SK-N-MC (cell line): ENCODE measurements at regions not wholly inside any gene's neighbourhood (a gene's known extent, or its start where the extent isn't known, plus 50 kb on each side); places are given as distances from the start of the nearest gene placed in this dataset.

Source experiments
- DNase-seq: peaks from one replicate; pipeline ENCODE4 v3.0.0-alpha.2; 2011; ENCODE audit warnings: low read depth, low spot score
- H3K27ac ChIP-seq: fragments of 200-600 bp; sonication (generic); 2 replicates; pipeline ENCODE4 v1.5.1; 2016; ENCODE audit warnings: mixed run types
- H3K36me3 ChIP-seq: fragments of 200-600 bp; sonication (generic); 2 replicates; pipeline ENCODE4 v1.6.1; 2017; ENCODE audit warnings: antibody characterized with exemption, low read length, mixed read lengths; ENCODE audit not compliant: insufficient read depth
- H3K4me3 ChIP-seq: fragments of 200-600 bp; sonication (generic); 2 replicates; pipeline ENCODE4 v1.5.1; 2016
- H3K9ac ChIP-seq: fragments of 200-600 bp; sonication (generic); 2 replicates; pipeline ENCODE4 v1.8.0; 2017; ENCODE audit warnings: mixed run types, mixed read lengths; ENCODE audit not compliant: insufficient read length
- H3K9me3 ChIP-seq: fragments of 200-600 bp; sonication (generic); 2 replicates; pipeline ENCODE4 v1.6.1; 2017; ENCODE audit warnings: low read depth, mild to moderate bottlenecking, antibody characterized with exemption, low read length, moderate library complexity, mixed read lengths
- EZH2 ChIP-seq: fragments of 200-600 bp; sonication (generic); IDR thresholded peaks from one replicate; pipeline ENCODE4 v1.6.1; 2017; ENCODE audit warnings: antibody characterized with exemption
- FOXP2 ChIP-seq: optimal IDR thresholded peaks from 2 replicates; pipeline ENCODE3; 2011; ENCODE audit warnings: mild to moderate bottlenecking, moderate library complexity; ENCODE audit not compliant: insufficient read depth; ENCODE audit errors: extremely low read length, control extremely low read depth
- POLR2AphosphoS5 ChIP-seq: IDR thresholded peaks from 2 replicates; pipeline ENCODE4 v1.6.1; 2012; ENCODE audit warnings: mild to moderate bottlenecking, low read depth, low read length, borderline replicate concordance

DNA sequence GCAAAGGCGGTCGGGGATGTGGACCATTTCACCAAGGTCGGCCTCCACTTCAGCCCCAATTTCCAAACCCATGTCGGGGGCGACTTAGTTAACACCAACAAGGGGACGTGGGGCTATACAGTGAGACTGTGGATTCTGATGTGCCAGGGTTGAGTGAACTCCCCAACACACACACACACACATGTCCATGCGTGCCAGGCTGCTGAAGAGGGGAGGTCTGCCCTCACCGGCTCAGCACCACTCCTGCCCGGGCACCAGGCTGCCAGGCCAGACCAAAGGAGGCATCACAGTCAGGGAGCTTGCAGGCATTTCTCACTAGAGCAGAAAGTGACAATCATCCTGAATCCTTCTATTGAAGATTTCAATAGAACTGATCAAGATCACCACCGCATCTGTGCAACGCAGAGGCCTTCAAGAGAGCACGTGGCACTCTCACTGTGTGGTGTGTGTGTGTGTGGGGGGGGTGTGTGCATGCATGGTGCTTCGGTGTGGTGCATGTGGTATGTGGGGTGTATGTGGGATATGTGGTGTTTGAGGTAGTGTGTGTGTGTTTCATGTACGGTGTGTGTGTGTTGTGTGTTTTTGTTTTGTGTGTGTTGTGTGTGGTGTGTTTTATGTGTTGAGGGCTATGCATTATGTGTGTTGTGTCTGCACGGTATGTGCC is 403.5 kb upstream of the RNF32 start:
- Histone ChIP-seq H3K9me3 (no peaks in the 10 kb centered on the region), H3K4me3 (no peak overlapping the region), H3K36me3 (no peaks in the 10 kb centered on the region), H3K27ac (no peak overlapping the region), H3K9ac (no peak overlapping the region)
- no peak for DNase-seq
- TF ChIP-seq POLR2AphosphoS5 (no peak), EZH2 (no peak), FOXP2 (no peak)

DNA sequence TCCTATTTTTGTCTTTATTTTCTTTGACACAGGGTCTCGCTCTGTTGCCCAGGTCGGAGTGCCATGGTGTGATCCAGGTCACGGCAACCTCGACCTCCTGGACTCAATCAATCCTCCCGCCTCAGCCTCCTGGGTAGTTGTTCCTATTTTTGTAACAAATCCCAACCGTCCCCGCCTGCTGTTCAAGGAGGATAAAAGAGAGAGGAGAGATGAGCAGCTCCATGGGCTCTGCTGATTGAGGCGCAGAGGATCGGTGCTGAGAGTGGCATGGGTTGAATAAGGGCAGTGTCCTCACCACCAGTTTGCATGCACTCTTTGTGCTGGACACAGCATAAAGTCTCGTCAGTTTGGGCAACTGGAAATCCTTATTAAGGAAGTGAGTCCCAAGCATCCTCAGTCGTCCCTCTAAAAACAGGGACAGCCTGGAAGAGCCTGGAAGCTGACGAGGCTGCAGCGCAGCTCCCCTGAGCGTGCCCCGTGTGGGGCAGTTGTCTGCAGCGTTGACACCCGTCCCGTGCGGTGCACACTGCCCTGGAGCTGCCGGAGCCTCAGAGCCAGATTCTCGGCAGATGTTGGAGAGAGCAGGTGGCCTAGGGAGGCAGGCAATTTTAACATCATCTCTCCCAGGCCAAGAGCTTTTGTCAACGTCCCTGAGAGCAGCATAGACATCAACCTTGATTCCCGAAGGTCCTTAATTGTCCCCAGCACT is 404.2 kb upstream of the RNF32 start:
- H3K9ac ChIP-seq = no peak overlapping the region
- H3K27ac ChIP-seq = no peak overlapping the region
- no peaks in the 10 kb centered on the region for H3K9me3 ChIP-seq
- H3K4me3 ChIP-seq = no peak overlapping the region
- DNase-seq = no peak
- no peaks in the 10 kb centered on the region for H3K36me3 ChIP-seq
- TF ChIP-seq EZH2 (no peak), FOXP2 (no peak), POLR2AphosphoS5 (no peak)

GRCh38 chr7:156234666-156235494 is 405.7 kb upstream of the RNF32 start:
- no peaks in the 10 kb centered on the region for H3K36me3 ChIP-seq
- TF ChIP-seq EZH2 = no peak
- TF ChIP-seq FOXP2 = no peak
- no peak for TF ChIP-seq POLR2AphosphoS5
- H3K9me3 ChIP-seq = no peaks in the 10 kb centered on the region
- no peak overlapping the region for H3K4me3 ChIP-seq
- H3K27ac ChIP-seq = no peak overlapping the region
- H3K9ac ChIP-seq = no peak overlapping the region
- DNase-seq = no peak

- Histone ChIP-seq H3K9me3 (no peaks in the 10 kb centered on the region), H3K36me3 (no peaks in the 10 kb centered on the region), H3K9ac (no peak overlapping the region), H3K4me3 (no peak overlapping the region), H3K27ac (no peak overlapping the region)
- DNase-seq = no peak
- TF ChIP-seq EZH2 (no peak), POLR2AphosphoS5 (no peak), FOXP2 (no peak)
These were observed 406.4 kb upstream of the RNF32 start for GRCh38 chr7:156234192-156234591.

GRCh38 chr7:156232931-156233705 is 407.5 kb upstream of the RNF32 start:
- Histone ChIP-seq H3K9ac (no peak overlapping the region), H3K4me3 (no peak overlapping the region), H3K9me3 (no peaks in the 10 kb centered on the region), H3K27ac (no peak overlapping the region), H3K36me3 (no peaks in the 10 kb centered on the region)
- TF ChIP-seq EZH2 (no peak), POLR2AphosphoS5 (no peak), FOXP2 (no peak)
- no peak for DNase-seq

DNA sequence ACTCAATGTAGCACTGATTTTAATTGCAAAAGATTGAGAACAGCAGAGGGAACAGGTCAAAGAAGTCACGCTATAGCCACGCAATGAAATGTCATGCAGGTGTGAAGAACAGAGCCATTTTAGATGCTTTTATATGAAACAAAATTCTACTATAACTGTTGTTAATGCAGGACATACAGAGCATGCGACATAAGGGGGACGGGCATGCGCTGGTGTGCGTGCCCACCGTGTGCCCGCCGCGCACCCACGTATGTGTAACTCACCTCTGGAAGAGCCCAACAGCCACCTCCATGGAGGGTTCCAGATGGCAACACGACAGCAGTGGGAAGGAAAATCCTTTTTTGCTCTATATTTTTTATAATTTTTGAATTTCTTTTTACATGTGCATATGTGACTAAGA is 410.0 kb upstream of the RNF32 start:
- Histone ChIP-seq H3K36me3 (no peaks in the 10 kb centered on the region), H3K9me3 (no peaks in the 10 kb centered on the region), H3K4me3 (no peak overlapping the region), H3K9ac (no peak overlapping the region), H3K27ac (no peak overlapping the region)
- TF ChIP-seq EZH2 = no peak
- TF ChIP-seq POLR2AphosphoS5 = no peak
- TF ChIP-seq FOXP2 = no peak
- no peak for DNase-seq

- Histone ChIP-seq H3K36me3 (no peaks in the 10 kb centered on the region), H3K9ac (no peak overlapping the region), H3K4me3 (no peak overlapping the region), H3K9me3 (no peaks in the 10 kb centered on the region), H3K27ac (no peak overlapping the region)
- no peak for DNase-seq
- TF ChIP-seq EZH2 = no peak
- no peak for TF ChIP-seq FOXP2
- TF ChIP-seq POLR2AphosphoS5 = no peak
These were observed 412.6 kb upstream of the SHH start for GRCh38 chr7:156224833-156225225.
